ENCODE measurements at regions not wholly inside any gene's neighbourhood (a gene's known extent, or its start where the extent isn't known, plus 50 kb on each side); places are given as distances from the start of the nearest gene placed in this dataset.

DNA sequence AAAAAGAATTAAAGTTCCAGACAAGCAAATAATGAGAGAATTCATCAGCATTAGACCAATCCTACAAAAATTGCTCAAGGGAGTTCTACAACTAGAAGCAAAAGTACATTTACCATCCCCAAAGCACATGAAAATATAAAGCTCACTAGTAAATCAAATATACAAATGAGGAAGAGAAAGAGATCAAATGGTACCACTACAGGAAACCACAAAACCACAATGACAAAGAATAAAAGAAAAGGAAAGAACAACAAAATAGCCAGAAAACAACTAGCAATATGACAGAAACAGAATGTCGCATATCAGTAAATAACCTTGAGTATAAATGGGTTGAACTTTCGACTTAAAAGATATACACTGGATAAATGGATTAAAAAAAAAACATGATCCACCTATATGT lies 739.0 kb downstream of the DTWD2 start:
- Mint-ChIP-seq H3K27ac (no peak overlapping the region), H3K4me3 (no peak overlapping the region), H3K4me1 (peaks cover 3 to 6% of the 10 kb centered on the region in 2 experiments; a peak in 3 of 4 replicates), H3K36me3 (ENCODE audit: insufficient read depth in 1 of 3, low read depth in 3 of 3) (peaks cover 0 to 27% (median 3%) of the 10 kb centered on the region in 3 experiments; a peak in 3 of 7 replicates), H3K9me3 (peaks cover 21 to 29% of the 10 kb centered on the region in 2 experiments), H3K27me3 (ENCODE audit: low read depth) (no peaks in the 10 kb centered on the region)
- Histone ChIP-seq H3K4me2 (ENCODE audit: insufficient read depth, insufficient read length, low read length) (no peak overlapping the region), H2BK20ac (ENCODE audit: low read depth, low read length, poor library complexity, severe bottlenecking) (no peak overlapping the region), H4K20me1 (ENCODE audit: control insufficient read depth, insufficient read depth, insufficient read length) (no peaks in the 10 kb centered on the region), H3K79me2 (ENCODE audit: insufficient read depth, low read length) (no peaks in the 10 kb centered on the region), H2BK15ac (ENCODE audit: low read depth, low read length) (no peak overlapping the region), H3K23ac (ENCODE audit: insufficient read length, low read depth, low read length) (no peak overlapping the region), H2BK5ac (ENCODE audit: insufficient read length, low read length) (no peak overlapping the region), H3K9me3 (ENCODE audit: control insufficient read depth, low read depth, low read length) (no peaks in the 10 kb centered on the region), H2AK5ac (ENCODE audit: insufficient read length, low read length) (no peak overlapping the region), H3K23me2 (ENCODE audit: insufficient read length, low read depth, low read length, poor library complexity, severe bottlenecking) (no peaks in the 10 kb centered on the region), H3K79me1 (ENCODE audit: insufficient read depth, low read depth, low read length, poor library complexity, severe bottlenecking) (no peaks in the 10 kb centered on the region), H3K4me1 (ENCODE audit: insufficient read depth, low read length) (no peaks in the 10 kb centered on the region), H4K91ac (ENCODE audit: insufficient read length, low read depth, low read length) (no peak overlapping the region), H2BK12ac (ENCODE audit: insufficient read length, low read depth, low read length) (no peak overlapping the region), H3K27ac (ENCODE audit: insufficient read length, low read depth, low read length) (no peak overlapping the region), H2AFZ (ENCODE audit: low read length) (no peak overlapping the region), H3K4ac (ENCODE audit: low read depth, low read length) (no peak overlapping the region), H3K27me3 (ENCODE audit: insufficient read depth, low read length) (no peaks in the 10 kb centered on the region), H3K9ac (ENCODE audit: extremely low read depth, insufficient read length, low read length) (no peak overlapping the region), H3K18ac (ENCODE audit: insufficient read length, low read depth, low read length) (no peak overlapping the region), H2BK120ac (ENCODE audit: low read depth, low read length, poor library complexity, severe bottlenecking) (no peak overlapping the region), H3K56ac (ENCODE audit: insufficient read length, low read depth, low read length) (no peak overlapping the region), H3T11ph (ENCODE audit: low read length) (no peak overlapping the region), H3K14ac (ENCODE audit: insufficient read depth, low read length) (no peak overlapping the region), H4K8ac (replicated peaks; ENCODE audit: insufficient read length, low read depth, low read length) (no peak overlapping the region), H4K5ac (ENCODE audit: insufficient read length, low read depth, low read length) (no peak overlapping the region)
- DNase-seq: no peak
- TF ChIP-seq, protein P1, sequence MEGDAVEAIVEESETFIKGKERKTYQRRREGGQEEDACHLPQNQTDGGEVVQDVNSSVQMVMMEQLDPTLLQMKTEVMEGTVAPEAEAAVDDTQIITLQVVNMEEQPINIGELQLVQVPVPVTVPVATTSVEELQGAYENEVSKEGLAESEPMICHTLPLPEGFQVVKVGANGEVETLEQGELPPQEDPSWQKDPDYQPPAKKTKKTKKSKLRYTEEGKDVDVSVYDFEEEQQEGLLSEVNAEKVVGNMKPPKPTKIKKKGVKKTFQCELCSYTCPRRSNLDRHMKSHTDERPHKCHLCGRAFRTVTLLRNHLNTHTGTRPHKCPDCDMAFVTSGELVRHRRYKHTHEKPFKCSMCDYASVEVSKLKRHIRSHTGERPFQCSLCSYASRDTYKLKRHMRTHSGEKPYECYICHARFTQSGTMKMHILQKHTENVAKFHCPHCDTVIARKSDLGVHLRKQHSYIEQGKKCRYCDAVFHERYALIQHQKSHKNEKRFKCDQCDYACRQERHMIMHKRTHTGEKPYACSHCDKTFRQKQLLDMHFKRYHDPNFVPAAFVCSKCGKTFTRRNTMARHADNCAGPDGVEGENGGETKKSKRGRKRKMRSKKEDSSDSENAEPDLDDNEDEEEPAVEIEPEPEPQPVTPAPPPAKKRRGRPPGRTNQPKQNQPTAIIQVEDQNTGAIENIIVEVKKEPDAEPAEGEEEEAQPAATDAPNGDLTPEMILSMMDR (conservative IDR thresholded peaks at IDR 0.05): no peak
- WGBS (ENCODE audit: extremely low coverage, insufficient read length, low lambda C conversion rate): no CpG with 5 or more reads among the region's 2 CpGs
